HEK293T (cell line): ENCODE measurements at regions not wholly inside any gene's neighbourhood (a gene's known extent, or its start where the extent isn't known, plus 50 kb on each side); places are given as distances from the start of the nearest gene placed in this dataset.

Experiments used
- BHLHE40 ChIP-seq: fragments of 450-650 bp; IDR thresholded peaks from 2 replicates; pipeline ENCODE4 v1.6.1; 2016; ENCODE audit warnings: mild to moderate bottlenecking, moderate library complexity, borderline replicate concordance
- CTBP1 ChIP-seq: fragments of 450-650 bp; IDR thresholded peaks from 2 replicates; pipeline ENCODE4 v1.6.1; 2016; ENCODE audit warnings: borderline replicate concordance
- FOXK2 ChIP-seq: fragments of 450-650 bp; IDR thresholded peaks from 2 replicates; pipeline ENCODE4 v1.6.1; 2016; ENCODE audit warnings: mild to moderate bottlenecking
- SUZ12 ChIP-seq: fragments of 450-650 bp; IDR thresholded peaks from 2 replicates; pipeline ENCODE4 v1.6.1; 2016; ENCODE audit warnings: mild to moderate bottlenecking

DNA sequence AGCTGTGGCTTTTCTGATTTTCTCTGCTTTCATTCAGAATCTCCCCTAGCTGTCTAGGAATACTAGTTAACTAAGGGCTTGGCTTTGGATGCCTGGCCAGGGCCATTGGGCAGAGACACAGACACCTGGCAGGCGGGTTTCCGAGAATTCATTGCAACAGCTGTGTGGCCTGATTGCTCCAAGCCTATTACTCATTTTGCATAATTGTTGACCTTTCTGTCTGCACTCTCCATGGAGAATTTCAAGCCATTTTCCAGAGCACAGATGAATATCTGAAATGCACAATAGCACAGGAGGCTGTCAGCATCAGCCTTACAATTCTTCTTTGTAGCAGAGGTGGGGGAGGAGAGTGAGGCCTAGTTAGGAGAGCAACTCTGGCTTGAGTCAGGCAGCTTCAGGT, 310.5 kb downstream of the DMAC1 start:
- no peak for TF ChIP-seq BHLHE40
- no peak for TF ChIP-seq SUZ12
- no peak for TF ChIP-seq CTBP1
- TF ChIP-seq FOXK2: no peak
